ENCODE measurements at regions not wholly inside any gene's neighbourhood (a gene's known extent, or its start where the extent isn't known, plus 50 kb on each side); places are given as distances from the start of the nearest gene placed in this dataset.
A peak's percentile ranks its signal among the peaks of the same experiment; 100 is the strongest.

DNA sequence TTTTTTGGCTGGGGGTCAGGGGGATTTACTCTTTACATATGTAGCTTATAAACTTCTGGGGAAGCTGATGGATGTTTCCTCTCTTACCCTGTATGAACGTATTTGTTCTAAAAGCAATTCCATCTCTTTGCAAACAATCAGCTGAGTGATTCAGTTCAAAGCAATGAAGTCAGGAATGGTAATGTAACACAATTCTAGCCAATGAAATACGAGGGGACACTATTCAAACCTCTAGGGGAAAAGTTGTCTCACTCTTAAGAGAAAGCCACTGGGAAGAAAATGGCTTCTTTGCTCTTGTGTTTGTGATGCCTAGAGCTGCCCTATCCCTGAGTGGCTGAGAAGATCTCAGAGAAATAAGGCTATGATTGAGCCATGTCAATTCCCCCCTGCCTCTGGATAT lies 134.8 kb upstream of the SEMA3C start:
- Histone ChIP-seq H3K4me2 (peak overlapping the region; percentile 33), H3K4me1 (peaks cover 14% of the 10 kb centered on the region), H3K27ac (peak overlapping the region; percentile 17 to 47; a peak in 3 of 6 replicates), H3K9me3 (peaks cover 6% of the 10 kb centered on the region; the same call in 1 of the 3 replicates), H3K4me3 (no peak overlapping the region)
- ChIA-PET POLR2A (no interaction called here), CTCF (no interaction called here)
- ATAC-seq (peak; percentile 68 to 89), DNase-seq (ENCODE audit: low read depth in 1 of 2, low spot score in 1 of 2) (peak; percentile 8 to 72), FAIRE-seq (no peak)
- no peak for TF ChIP-seq HOXA7 (CRISPR knock-in tag; IDR thresholded peaks at IDR 0.05)
- TF ChIP-seq GATA3 (IDR thresholded peaks at IDR 0.05; ENCODE audit: borderline replicate concordance), result peak; percentile 43; the same call in 1 of the 2 replicates
- no peak for TF ChIP-seq FOSL2 (IDR thresholded peaks at IDR 0.05)
- peak; percentile 65 for TF ChIP-seq FOSL2 (CRISPR knock-in tag; IDR thresholded peaks at IDR 0.05)
- TF ChIP-seq, protein P1, sequence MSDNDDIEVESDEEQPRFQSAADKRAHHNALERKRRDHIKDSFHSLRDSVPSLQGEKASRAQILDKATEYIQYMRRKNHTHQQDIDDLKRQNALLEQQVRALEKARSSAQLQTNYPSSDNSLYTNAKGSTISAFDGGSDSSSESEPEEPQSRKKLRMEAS (IDR thresholded peaks at IDR 0.05), result no peak
- TF ChIP-seq FOSB (CRISPR knock-in tag; IDR thresholded peaks at IDR 0.05), result no peak
- WGBS (ENCODE audit: missing lambda C conversion rate), result 0% methylated on average over 2 of the region's 2 CpGs

DNA sequence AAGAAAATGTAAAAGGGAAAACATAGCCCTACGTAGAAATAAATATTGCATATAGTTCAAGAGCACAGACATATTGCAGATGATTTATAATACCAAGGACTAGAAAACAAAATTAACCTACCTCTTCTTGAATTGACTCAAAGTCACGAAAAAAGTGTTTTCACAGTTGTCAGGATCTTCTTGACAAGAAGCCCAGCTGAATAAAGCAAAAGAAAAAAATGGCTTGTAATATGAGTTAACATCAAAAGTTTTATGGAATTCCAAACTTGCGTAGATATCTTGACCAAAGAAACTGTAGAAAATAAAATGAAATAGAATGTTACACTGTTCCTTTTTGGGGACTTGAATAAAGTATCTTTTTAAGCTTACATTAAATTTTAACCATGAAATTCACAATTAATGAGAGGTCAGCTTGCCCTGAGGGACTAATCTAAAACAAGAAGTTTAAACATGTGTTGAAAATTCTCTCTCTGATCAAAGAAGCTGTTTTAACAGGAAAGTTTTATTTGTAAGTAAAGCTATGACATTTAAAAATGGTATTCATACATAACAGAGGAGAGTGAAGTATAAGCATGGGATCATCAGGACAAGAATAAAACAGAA lies 133.1 kb upstream of the SEMA3C start:
- CTCF ChIA-PET, result no interaction called here
- no peak for DNase-seq (ENCODE audit: low read depth in 1 of 2, low spot score in 1 of 2)
- no peak for ATAC-seq
- Histone ChIP-seq H3K4me3 (no peak overlapping the region), H3K27ac (no peak overlapping the region), H3K9me3 (peaks cover 12% of the 10 kb centered on the region; the same call in 2 of the 3 replicates), H3K4me1 (peaks cover 14% of the 10 kb centered on the region), H3K4me2 (no peak overlapping the region)
- TF ChIP-seq CBX8 (IDR thresholded peaks at IDR 0.05) (no peak), KDM1A (IDR thresholded peaks at IDR 0.05; ENCODE audit: low read depth) (no peak), NR3C1 (IDR thresholded peaks at IDR 0.05) (no peak), CBX2 (IDR thresholded peaks at IDR 0.05; ENCODE audit: borderline replicate concordance, low read depth) (no peak), NFE2L2 (conservative IDR thresholded peaks at IDR 0.05; ENCODE audit: low read length) (no peak)
- TF ChIP-seq, protein P2, sequence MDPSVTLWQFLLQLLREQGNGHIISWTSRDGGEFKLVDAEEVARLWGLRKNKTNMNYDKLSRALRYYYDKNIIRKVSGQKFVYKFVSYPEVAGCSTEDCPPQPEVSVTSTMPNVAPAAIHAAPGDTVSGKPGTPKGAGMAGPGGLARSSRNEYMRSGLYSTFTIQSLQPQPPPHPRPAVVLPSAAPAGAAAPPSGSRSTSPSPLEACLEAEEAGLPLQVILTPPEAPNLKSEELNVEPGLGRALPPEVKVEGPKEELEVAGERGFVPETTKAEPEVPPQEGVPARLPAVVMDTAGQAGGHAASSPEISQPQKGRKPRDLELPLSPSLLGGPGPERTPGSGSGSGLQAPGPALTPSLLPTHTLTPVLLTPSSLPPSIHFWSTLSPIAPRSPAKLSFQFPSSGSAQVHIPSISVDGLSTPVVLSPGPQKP (IDR thresholded peaks at IDR 0.05; ENCODE audit: low read depth, low read length), result no peak
- TF ChIP-seq, protein P3, sequence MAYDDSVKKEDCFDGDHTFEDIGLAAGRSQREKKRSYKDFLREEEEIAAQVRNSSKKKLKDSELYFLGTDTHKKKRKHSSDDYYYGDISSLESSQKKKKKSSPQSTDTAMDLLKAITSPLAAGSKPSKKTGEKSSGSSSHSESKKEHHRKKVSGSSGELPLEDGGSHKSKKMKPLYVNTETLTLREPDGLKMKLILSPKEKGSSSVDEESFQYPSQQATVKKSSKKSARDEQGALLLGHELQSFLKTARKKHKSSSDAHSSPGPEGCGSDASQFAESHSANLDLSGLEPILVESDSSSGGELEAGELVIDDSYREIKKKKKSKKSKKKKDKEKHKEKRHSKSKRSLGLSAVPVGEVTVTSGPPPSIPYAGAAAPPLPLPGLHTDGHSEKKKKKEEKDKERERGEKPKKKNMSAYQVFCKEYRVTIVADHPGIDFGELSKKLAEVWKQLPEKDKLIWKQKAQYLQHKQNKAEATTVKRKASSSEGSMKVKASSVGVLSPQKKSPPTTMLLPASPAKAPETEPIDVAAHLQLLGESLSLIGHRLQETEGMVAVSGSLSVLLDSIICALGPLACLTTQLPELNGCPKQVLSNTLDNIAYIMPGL (CRISPR knock-in tag; IDR thresholded peaks at IDR 0.05; ENCODE audit: borderline replicate concordance), result no peak
- FAIRE-seq, result no peak
- POLR2A ChIA-PET, result no interaction called here
- 60% methylated on average over 3 of the region's 3 CpGs for WGBS (ENCODE audit: missing lambda C conversion rate)

DNA sequence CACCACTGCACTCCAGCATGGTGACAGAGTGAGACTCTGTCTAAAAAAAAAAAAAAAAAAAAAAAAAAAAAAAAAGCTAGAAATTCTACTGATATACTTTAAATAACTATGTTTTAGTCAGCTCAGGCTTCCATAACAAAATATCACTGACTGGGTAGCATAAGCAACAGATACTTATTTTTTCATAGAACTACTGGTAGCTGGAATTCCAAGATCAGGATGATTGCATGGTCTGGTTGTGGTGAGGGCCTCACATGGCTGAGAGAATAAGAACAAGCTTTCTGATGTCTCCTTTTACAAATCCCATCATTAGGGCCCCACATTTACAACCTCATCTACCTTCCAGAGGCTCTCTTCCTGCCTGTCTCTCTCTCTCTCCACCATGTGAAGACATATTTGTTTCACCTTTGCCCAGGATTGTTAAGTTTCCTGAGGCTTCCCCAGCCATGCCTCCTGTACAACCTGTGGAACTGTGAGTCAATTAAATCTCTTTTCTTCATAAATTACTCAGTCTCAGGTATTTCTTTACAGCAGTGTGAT lies 126.7 kb upstream of the SEMA3C start:
- DNase-seq (ENCODE audit: low read depth in 1 of 2, low spot score in 1 of 2) (no peak), ATAC-seq (no peak), FAIRE-seq (no peak)
- TF ChIP-seq POLR2A (IDR thresholded peaks at IDR 0.05; ENCODE audit: low read length) (no peak), JUNB (IDR thresholded peaks at IDR 0.05) (no peak), ZC3H11A (IDR thresholded peaks at IDR 0.05) (no peak), EHF (CRISPR knock-in tag; IDR thresholded peaks at IDR 0.05) (no peak), GATA3 (IDR thresholded peaks at IDR 0.05; ENCODE audit: borderline replicate concordance) (no peak), PHF8 (IDR thresholded peaks at IDR 0.05; ENCODE audit: borderline replicate concordance, low read depth) (no peak), KDM5A (IDR thresholded peaks at IDR 0.05) (no peak), SMC3 (IDR thresholded peaks at IDR 0.05) (no peak), FOSL2 (IDR thresholded peaks at IDR 0.05) (no peak), FOSL2 (CRISPR knock-in tag; IDR thresholded peaks at IDR 0.05) (no peak), HOXA7 (CRISPR knock-in tag; IDR thresholded peaks at IDR 0.05) (no peak), RARB (CRISPR knock-in tag; IDR thresholded peaks at IDR 0.05) (no peak), ESRRA (IDR thresholded peaks at IDR 0.05; ENCODE audit: borderline replicate concordance, low read length) (no peak)
- TF ChIP-seq, protein P4, sequence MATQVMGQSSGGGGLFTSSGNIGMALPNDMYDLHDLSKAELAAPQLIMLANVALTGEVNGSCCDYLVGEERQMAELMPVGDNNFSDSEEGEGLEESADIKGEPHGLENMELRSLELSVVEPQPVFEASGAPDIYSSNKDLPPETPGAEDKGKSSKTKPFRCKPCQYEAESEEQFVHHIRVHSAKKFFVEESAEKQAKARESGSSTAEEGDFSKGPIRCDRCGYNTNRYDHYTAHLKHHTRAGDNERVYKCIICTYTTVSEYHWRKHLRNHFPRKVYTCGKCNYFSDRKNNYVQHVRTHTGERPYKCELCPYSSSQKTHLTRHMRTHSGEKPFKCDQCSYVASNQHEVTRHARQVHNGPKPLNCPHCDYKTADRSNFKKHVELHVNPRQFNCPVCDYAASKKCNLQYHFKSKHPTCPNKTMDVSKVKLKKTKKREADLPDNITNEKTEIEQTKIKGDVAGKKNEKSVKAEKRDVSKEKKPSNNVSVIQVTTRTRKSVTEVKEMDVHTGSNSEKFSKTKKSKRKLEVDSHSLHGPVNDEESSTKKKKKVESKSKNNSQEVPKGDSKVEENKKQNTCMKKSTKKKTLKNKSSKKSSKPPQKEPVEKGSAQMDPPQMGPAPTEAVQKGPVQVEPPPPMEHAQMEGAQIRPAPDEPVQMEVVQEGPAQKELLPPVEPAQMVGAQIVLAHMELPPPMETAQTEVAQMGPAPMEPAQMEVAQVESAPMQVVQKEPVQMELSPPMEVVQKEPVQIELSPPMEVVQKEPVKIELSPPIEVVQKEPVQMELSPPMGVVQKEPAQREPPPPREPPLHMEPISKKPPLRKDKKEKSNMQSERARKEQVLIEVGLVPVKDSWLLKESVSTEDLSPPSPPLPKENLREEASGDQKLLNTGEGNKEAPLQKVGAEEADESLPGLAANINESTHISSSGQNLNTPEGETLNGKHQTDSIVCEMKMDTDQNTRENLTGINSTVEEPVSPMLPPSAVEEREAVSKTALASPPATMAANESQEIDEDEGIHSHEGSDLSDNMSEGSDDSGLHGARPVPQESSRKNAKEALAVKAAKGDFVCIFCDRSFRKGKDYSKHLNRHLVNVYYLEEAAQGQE (IDR thresholded peaks at IDR 0.05), result no peak
- TF ChIP-seq, protein P5, sequence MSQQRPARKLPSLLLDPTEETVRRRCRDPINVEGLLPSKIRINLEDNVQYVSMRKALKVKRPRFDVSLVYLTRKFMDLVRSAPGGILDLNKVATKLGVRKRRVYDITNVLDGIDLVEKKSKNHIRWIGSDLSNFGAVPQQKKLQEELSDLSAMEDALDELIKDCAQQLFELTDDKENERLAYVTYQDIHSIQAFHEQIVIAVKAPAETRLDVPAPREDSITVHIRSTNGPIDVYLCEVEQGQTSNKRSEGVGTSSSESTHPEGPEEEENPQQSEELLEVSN (IDR thresholded peaks at IDR 0.05; ENCODE audit: borderline replicate concordance, low read depth), result no peak
- TF ChIP-seq, protein P3 (CRISPR knock-in tag; IDR thresholded peaks at IDR 0.05; ENCODE audit: borderline replicate concordance), result no peak
- Histone ChIP-seq H3K4me2 (no peak overlapping the region), H3K9me3 (peaks cover 16% of the 10 kb centered on the region; the same call in 2 of the 3 replicates), H3K4me3 (no peak overlapping the region), H3K27ac (no peak overlapping the region), H3K4me1 (no peaks in the 10 kb centered on the region)
- POLR2A ChIA-PET, result no interaction called here
- CTCF ChIA-PET, result interaction anchor here (0.6 to 1.0 kb wide), 3 partner anchors 11 to 303 kb away, joined by 3 to 7 read pairs (median 3); no protein-coding TSS in a partner anchor
